ENCODE measurements at regions not wholly inside any gene's neighbourhood (a gene's known extent, or its start where the extent isn't known, plus 50 kb on each side); places are given as distances from the start of the nearest gene placed in this dataset.

- H3K36me3 ChIP-seq (ENCODE audit: insufficient read depth in 1 of 2, low read depth in 1 of 2) = no peaks in the 10 kb centered on the region
- TF ChIP-seq, protein P1, sequence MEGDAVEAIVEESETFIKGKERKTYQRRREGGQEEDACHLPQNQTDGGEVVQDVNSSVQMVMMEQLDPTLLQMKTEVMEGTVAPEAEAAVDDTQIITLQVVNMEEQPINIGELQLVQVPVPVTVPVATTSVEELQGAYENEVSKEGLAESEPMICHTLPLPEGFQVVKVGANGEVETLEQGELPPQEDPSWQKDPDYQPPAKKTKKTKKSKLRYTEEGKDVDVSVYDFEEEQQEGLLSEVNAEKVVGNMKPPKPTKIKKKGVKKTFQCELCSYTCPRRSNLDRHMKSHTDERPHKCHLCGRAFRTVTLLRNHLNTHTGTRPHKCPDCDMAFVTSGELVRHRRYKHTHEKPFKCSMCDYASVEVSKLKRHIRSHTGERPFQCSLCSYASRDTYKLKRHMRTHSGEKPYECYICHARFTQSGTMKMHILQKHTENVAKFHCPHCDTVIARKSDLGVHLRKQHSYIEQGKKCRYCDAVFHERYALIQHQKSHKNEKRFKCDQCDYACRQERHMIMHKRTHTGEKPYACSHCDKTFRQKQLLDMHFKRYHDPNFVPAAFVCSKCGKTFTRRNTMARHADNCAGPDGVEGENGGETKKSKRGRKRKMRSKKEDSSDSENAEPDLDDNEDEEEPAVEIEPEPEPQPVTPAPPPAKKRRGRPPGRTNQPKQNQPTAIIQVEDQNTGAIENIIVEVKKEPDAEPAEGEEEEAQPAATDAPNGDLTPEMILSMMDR (IDR thresholded peaks at IDR 0.05) = no peak
- no peak overlapping the region for H3K27ac ChIP-seq
- intact Hi-C loops (cut with DNase I) = loop anchor here in 1 of 2 donors (10.0 kb wide), 1 partner anchor 273 kb away; no protein-coding TSS in a partner anchor
- ATAC-seq (no peak), DNase-seq (no peak)
- 68 to 80% (median 77%) methylated on average over 7 to 8 of the region's 8 CpGs for WGBS, 3 donors
- H3K4me1 ChIP-seq = no peaks in the 10 kb centered on the region
- H3K9me3 ChIP-seq = no peaks in the 10 kb centered on the region
- peaks cover 0 to 8% (median 0%) of the 10 kb centered on the region in 3 donors for H3K27me3 ChIP-seq (ENCODE audit: insufficient read depth in 3 of 3, low read length in 2 of 3)
- no peak overlapping the region for H3K4me3 ChIP-seq
These were observed 137.1 kb downstream of the PJA1 start for GRCh38 chrX:69028006-69028760.

- H3K36me3 ChIP-seq (ENCODE audit: insufficient read depth in 1 of 2, low read depth in 1 of 2) = no peaks in the 10 kb centered on the region
- H3K27me3 ChIP-seq (ENCODE audit: insufficient read depth in 3 of 3, low read length in 2 of 3) = peaks cover 0 to 8% (median 0%) of the 10 kb centered on the region in 3 donors
- no peak overlapping the region for H3K4me3 ChIP-seq
- WGBS, 3 donors = 58 to 75% (median 62%) methylated on average over 9 to 11 of the region's 11 CpGs
- ATAC-seq = peak in 1 of 4 donors; percentile 28
- no peak for DNase-seq
- no peaks in the 10 kb centered on the region for H3K9me3 ChIP-seq
- no peaks in the 10 kb centered on the region for H3K4me1 ChIP-seq
- intact Hi-C loops (cut with DNase I) = loop anchor here in 1 of 2 donors (10.0 kb wide), 1 partner anchor 273 kb away; no protein-coding TSS in a partner anchor
- TF ChIP-seq, protein P1 (IDR thresholded peaks at IDR 0.05) = no peak
- no peak overlapping the region for H3K27ac ChIP-seq
These were observed 137.9 kb downstream of the PJA1 start for GRCh38 chrX:69027181-69028005.

DNA sequence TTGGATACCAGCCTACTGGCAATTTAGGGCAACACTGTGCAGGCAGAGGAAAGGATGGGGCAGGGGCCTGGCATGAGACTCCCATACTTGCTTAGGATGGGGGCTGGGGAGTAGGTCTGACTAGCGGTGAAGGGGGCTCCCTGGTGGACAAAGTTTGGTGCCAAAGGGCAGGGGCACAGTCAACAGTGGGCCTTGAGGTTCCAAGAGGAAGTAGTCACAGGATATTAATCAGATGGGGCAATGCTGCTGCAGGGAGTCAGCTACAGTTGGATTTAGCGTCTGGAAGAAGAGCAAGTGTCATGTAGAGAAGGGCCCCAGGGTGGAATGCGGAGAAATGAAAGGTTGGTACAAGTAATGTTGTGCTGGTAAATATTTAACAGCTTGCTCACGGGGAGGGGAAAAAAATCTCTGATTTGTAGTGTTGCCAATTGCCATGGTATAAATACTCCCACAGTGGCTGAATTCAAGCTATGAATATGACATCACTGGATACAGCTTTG is 139.4 kb downstream of the PJA1 start:
- WGBS, 3 donors = 75 to 82% (median 79%) methylated on average over 4 of the region's 4 CpGs
- intact Hi-C loops (cut with DNase I) = loop anchor here in 1 of 2 donors (10.0 kb wide), 1 partner anchor 271 kb away; no protein-coding TSS in a partner anchor
- Histone ChIP-seq H3K9me3 (no peaks in the 10 kb centered on the region), H3K4me1 (no peaks in the 10 kb centered on the region), H3K27ac (no peak overlapping the region), H3K27me3 (ENCODE audit: insufficient read depth in 3 of 3, low read length in 2 of 3) (peaks cover 0 to 6% (median 0%) of the 10 kb centered on the region in 3 donors), H3K4me3 (no peak overlapping the region), H3K36me3 (ENCODE audit: insufficient read depth in 1 of 2, low read depth in 1 of 2) (no peaks in the 10 kb centered on the region)
- ATAC-seq = no peak
- no peak for DNase-seq
- TF ChIP-seq, protein P1 (IDR thresholded peaks at IDR 0.05) = no peak

GRCh38 chrX:69024931-69025330 is 140.3 kb downstream of the PJA1 start:
- H3K27me3 ChIP-seq (ENCODE audit: insufficient read depth in 3 of 3, low read length in 2 of 3) = peaks cover 0 to 6% (median 0%) of the 10 kb centered on the region in 3 donors
- no peak overlapping the region for H3K27ac ChIP-seq
- intact Hi-C loops (cut with DNase I) = loop anchor here in 1 of 2 donors (10.0 kb wide), 1 partner anchor 270 kb away; no protein-coding TSS in a partner anchor
- TF ChIP-seq, protein P1 (IDR thresholded peaks at IDR 0.05) = no peak
- 31 to 53% (median 35%) methylated on average over 4 of the region's 4 CpGs for WGBS, 3 donors
- H3K9me3 ChIP-seq = no peaks in the 10 kb centered on the region
- peak in 3 of 4 donors; percentile 36 to 81 (median 77) for ATAC-seq
- no peaks in the 10 kb centered on the region for H3K4me1 ChIP-seq
- no peak overlapping the region for H3K4me3 ChIP-seq
- H3K36me3 ChIP-seq (ENCODE audit: insufficient read depth in 1 of 2, low read depth in 1 of 2) = no peaks in the 10 kb centered on the region
- DNase-seq = peak; percentile 72 to 84

Measured in psoas muscle (tissue), 7 donors.